HepG2 (cell line): ENCODE measurements at regions not wholly inside any gene's neighbourhood (a gene's known extent, or its start where the extent isn't known, plus 50 kb on each side); places are given as distances from the start of the nearest gene placed in this dataset.

Source experiments
- E2F1 ChIP-seq: sonication (generic); formaldehyde crosslinking; IDR thresholded peaks from 2 replicates; pipeline ENCODE4 v1.5.0; 2020; ENCODE audit warnings: missing genetic modification reagents
- MYC ChIP-seq: sonication (generic); formaldehyde crosslinking; IDR thresholded peaks from 2 replicates; pipeline ENCODE4 v1.9.0; 2021; ENCODE audit warnings: missing genetic modification reagents, borderline replicate concordance

- TF ChIP-seq E2F1 (CRISPR knock-in tag) (no peak), MYC (CRISPR knock-in tag) (no peak)
These were observed 196.6 kb upstream of the GPR12 start for GRCh38 chr13:26957182-26957581.
